ENCODE measurements at regions not wholly inside any gene's neighbourhood (a gene's known extent, or its start where the extent isn't known, plus 50 kb on each side); places are given as distances from the start of the nearest gene placed in this dataset.
A peak's percentile ranks its signal among the peaks of the same experiment; 100 is the strongest.

GRCh38 chr12:88291498-88292131 is 149.5 kb downstream of the TMTC3 start:
- TF ChIP-seq POLR2AphosphoS5 (IDR thresholded peaks at IDR 0.05) (no peak), POLR2A (IDR thresholded peaks at IDR 0.05) (no peak)
- TF ChIP-seq, protein P1, sequence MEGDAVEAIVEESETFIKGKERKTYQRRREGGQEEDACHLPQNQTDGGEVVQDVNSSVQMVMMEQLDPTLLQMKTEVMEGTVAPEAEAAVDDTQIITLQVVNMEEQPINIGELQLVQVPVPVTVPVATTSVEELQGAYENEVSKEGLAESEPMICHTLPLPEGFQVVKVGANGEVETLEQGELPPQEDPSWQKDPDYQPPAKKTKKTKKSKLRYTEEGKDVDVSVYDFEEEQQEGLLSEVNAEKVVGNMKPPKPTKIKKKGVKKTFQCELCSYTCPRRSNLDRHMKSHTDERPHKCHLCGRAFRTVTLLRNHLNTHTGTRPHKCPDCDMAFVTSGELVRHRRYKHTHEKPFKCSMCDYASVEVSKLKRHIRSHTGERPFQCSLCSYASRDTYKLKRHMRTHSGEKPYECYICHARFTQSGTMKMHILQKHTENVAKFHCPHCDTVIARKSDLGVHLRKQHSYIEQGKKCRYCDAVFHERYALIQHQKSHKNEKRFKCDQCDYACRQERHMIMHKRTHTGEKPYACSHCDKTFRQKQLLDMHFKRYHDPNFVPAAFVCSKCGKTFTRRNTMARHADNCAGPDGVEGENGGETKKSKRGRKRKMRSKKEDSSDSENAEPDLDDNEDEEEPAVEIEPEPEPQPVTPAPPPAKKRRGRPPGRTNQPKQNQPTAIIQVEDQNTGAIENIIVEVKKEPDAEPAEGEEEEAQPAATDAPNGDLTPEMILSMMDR (IDR thresholded peaks at IDR 0.05) = no peak
- no peak overlapping the region for H3K4me3 ChIP-seq
- H3K4me1 ChIP-seq (replicated peaks) = no peaks in the 10 kb centered on the region
- intact Hi-C loops (cut with DNase I) = no loop called here
- no peaks in the 10 kb centered on the region for H3K9me3 ChIP-seq
- no peaks in the 10 kb centered on the region for H3K27me3 ChIP-seq (replicated peaks; ENCODE audit: insufficient read depth)
- no peak overlapping the region for H3K27ac ChIP-seq
- DNase-seq (ENCODE audit: low spot score) = no peak
- 29% methylated on average over 3 of the region's 3 CpGs for WGBS
- no peaks in the 10 kb centered on the region for H3K36me3 ChIP-seq

- no peak for TF ChIP-seq POLR2AphosphoS5 (IDR thresholded peaks at IDR 0.05)
- TF ChIP-seq, protein P1 (IDR thresholded peaks at IDR 0.05) = no peak
- no peak for TF ChIP-seq POLR2A (IDR thresholded peaks at IDR 0.05)
- Histone ChIP-seq H3K27me3 (replicated peaks; ENCODE audit: insufficient read depth) (no peaks in the 10 kb centered on the region), H3K4me3 (no peak overlapping the region), H3K27ac (no peak overlapping the region), H3K36me3 (no peaks in the 10 kb centered on the region), H3K4me1 (replicated peaks) (peaks cover 2% of the 10 kb centered on the region), H3K9me3 (no peaks in the 10 kb centered on the region)
- DNase-seq (ENCODE audit: low spot score) = no peak
- intact Hi-C loops (cut with DNase I) = no loop called here
These were observed 156.0 kb downstream of the TMTC3 start for GRCh38 chr12:88298014-88298682.

- Histone ChIP-seq H3K4me1 (replicated peaks) (peaks cover 2% of the 10 kb centered on the region), H3K36me3 (no peaks in the 10 kb centered on the region), H3K9me3 (no peaks in the 10 kb centered on the region), H3K27me3 (replicated peaks; ENCODE audit: insufficient read depth) (no peaks in the 10 kb centered on the region), H3K27ac (no peak overlapping the region), H3K4me3 (no peak overlapping the region)
- TF ChIP-seq, protein P1 (IDR thresholded peaks at IDR 0.05) = no peak
- TF ChIP-seq POLR2A (IDR thresholded peaks at IDR 0.05) (no peak), POLR2AphosphoS5 (IDR thresholded peaks at IDR 0.05) (peak; percentile 37)
- 64% methylated on average over 4 of the region's 4 CpGs for WGBS
- intact Hi-C loops (cut with DNase I) = no loop called here
- peak; percentile 17 for DNase-seq (ENCODE audit: low spot score)
These were observed 156.7 kb downstream of the TMTC3 start for GRCh38 chr12:88298761-88299242.

- Histone ChIP-seq H3K9me3 (no peaks in the 10 kb centered on the region), H3K4me1 (replicated peaks) (peaks cover 2% of the 10 kb centered on the region), H3K4me3 (no peak overlapping the region), H3K27me3 (replicated peaks; ENCODE audit: insufficient read depth) (no peaks in the 10 kb centered on the region), H3K27ac (no peak overlapping the region), H3K36me3 (no peaks in the 10 kb centered on the region)
- intact Hi-C loops (cut with DNase I) = no loop called here
- WGBS = 71% methylated on average over 4 of the region's 4 CpGs
- TF ChIP-seq, protein P1 (IDR thresholded peaks at IDR 0.05) = no peak
- TF ChIP-seq POLR2A (IDR thresholded peaks at IDR 0.05) = no peak
- no peak for TF ChIP-seq POLR2AphosphoS5 (IDR thresholded peaks at IDR 0.05)
- DNase-seq (ENCODE audit: low spot score) = no peak
These were observed 157.5 kb downstream of the TMTC3 start for GRCh38 chr12:88299567-88300101.
